IMR-90 (cell line): ENCODE measurements at regions not wholly inside any gene's neighbourhood (a gene's known extent, or its start where the extent isn't known, plus 50 kb on each side); places are given as distances from the start of the nearest gene placed in this dataset.
"Not testable (repeated sequence)": the region's sequence is repeated elsewhere in the genome, so short reads cannot be mapped to it uniquely, and the experiment has no call there.

Experiments
- ATAC-seq: fragments of 200-7000 bp; cut with Tn5 transposase; 2 replicates; pipeline ENCODE4 v1.9.1; 2020; ENCODE audit warnings: low read depth, mild to moderate bottlenecking, moderate library complexity
- BruUV-seq: library from RNA; stranded (reverse); fragments of 400-500 nt; replicated peaks from 2 replicates; lab custom pipeline; 2021; lab: Mats Ljungman, UMichigan
- CTCF ChIA-PET: fragments of 300-600 bp; formaldehyde crosslinking; extraction: SDS; loops from one replicate; lab custom pipeline; 2021; ENCODE audit warnings: antibody characterized with exemption; lab: Yijun Ruan, JAX
- POLR2A ChIA-PET: fragments of 300-600 bp; sonication (Branson Sonifier 250); formaldehyde crosslinking; loops from one replicate; lab custom pipeline; 2022; ENCODE audit warnings: antibody characterized with exemption; ENCODE audit not compliant: unreplicated experiment; lab: Charles Lee
- DNase-seq: peaks from one replicate; pipeline ENCODE4 v3.0.0; 2013
- H2AFZ ChIP-seq: replicated peaks from 2 replicates; pipeline ENCODE3; 2013; ENCODE audit warnings: low read length, mild to moderate bottlenecking; ENCODE audit not compliant: poor library complexity
- H2AK5ac ChIP-seq: 2 replicates; pipeline ENCODE4 v1.6.1; 2013; ENCODE audit warnings: low read depth, low read length, inconsistent platforms
- H2AK9ac ChIP-seq: replicated peaks from 2 replicates; pipeline ENCODE3; 2013; ENCODE audit warnings: mild to moderate bottlenecking, low read depth, low read length, moderate library complexity; ENCODE audit not compliant: poor library complexity
- H2BK120ac ChIP-seq: 2 replicates; pipeline ENCODE4 v1.6.1; 2013; ENCODE audit warnings: low read depth, low read length, inconsistent platforms
- H2BK15ac ChIP-seq: 3 replicates; pipeline ENCODE4 v1.6.1; 2013; ENCODE audit warnings: low read depth, low read length, inconsistent platforms
- H2BK20ac ChIP-seq: 2 replicates; pipeline ENCODE4 v1.6.1; 2013; ENCODE audit warnings: low read depth, mild to moderate bottlenecking, inconsistent platforms, low read length, moderate library complexity
- H2BK5ac ChIP-seq: 2 replicates; pipeline ENCODE4 v1.6.1; 2013; ENCODE audit warnings: mild to moderate bottlenecking, low read depth, low read length, inconsistent platforms; ENCODE audit not compliant: poor library complexity, severe bottlenecking
- H3K14ac ChIP-seq: replicated peaks from 2 replicates; pipeline ENCODE4 v1.6.1; 2013; ENCODE audit warnings: low read depth, low read length, inconsistent platforms
- H3K18ac ChIP-seq: 2 replicates; pipeline ENCODE4 v1.6.1; 2013; ENCODE audit warnings: low read depth, low read length, control low read depth
- H3K23ac ChIP-seq: 2 replicates; pipeline ENCODE4 v1.6.1; 2013; ENCODE audit warnings: low read depth, low read length, inconsistent platforms
- H3K27ac ChIP-seq: 2 replicates; pipeline ENCODE4 v1.5.1; 2013; ENCODE audit warnings: mild to moderate bottlenecking, control low read depth, low read length; ENCODE audit not compliant: insufficient read depth
- H3K27me3 ChIP-seq: 2 replicates; pipeline ENCODE4 v1.6.1; 2013; ENCODE audit warnings: low read length; ENCODE audit not compliant: control insufficient read depth, insufficient read depth
- H3K36me3 ChIP-seq: 2 replicates; pipeline ENCODE4 v1.6.1; 2013; ENCODE audit warnings: low read length, mixed read lengths; ENCODE audit not compliant: control insufficient read depth, insufficient read depth
- H3K4ac ChIP-seq: 2 replicates; pipeline ENCODE4 v1.6.1; 2013; ENCODE audit warnings: low read depth, low read length, inconsistent platforms
- H3K4me1 ChIP-seq: 2 replicates; pipeline ENCODE4 v1.6.1; 2013; ENCODE audit warnings: low read length, mixed read lengths; ENCODE audit not compliant: control insufficient read depth, insufficient read depth
- H3K4me2 ChIP-seq: 2 replicates; pipeline ENCODE4 v1.6.1; 2013; ENCODE audit warnings: low read depth, mild to moderate bottlenecking, control low read depth, low read length, moderate library complexity
- H3K4me3 ChIP-seq: 2 replicates; pipeline ENCODE4 v1.5.1; 2013; ENCODE audit warnings: low read depth, mild to moderate bottlenecking, control low read depth, low read length, moderate library complexity; ENCODE audit not compliant: insufficient read depth
- H3K56ac ChIP-seq: 2 replicates; pipeline ENCODE4 v1.6.1; 2013; ENCODE audit warnings: low read length, inconsistent platforms; ENCODE audit not compliant: insufficient read depth; ENCODE audit errors: extremely low read depth
- H3K79me1 ChIP-seq, 2 experiments: 2 replicates each; pipeline ENCODE4 v1.6.1; 2013; ENCODE audit warnings: low read length in 2 of 2, inconsistent platforms in 1 of 2, low read depth in 1 of 2
- H3K9ac ChIP-seq: 2 replicates; pipeline ENCODE4 v1.6.1; 2013; ENCODE audit warnings: low read depth, low read length, control low read depth
- H3K9me1 ChIP-seq: 2 replicates; pipeline ENCODE4 v1.6.1; 2013; ENCODE audit warnings: low read length, inconsistent platforms; ENCODE audit not compliant: insufficient read depth
- H3K9me3 ChIP-seq: 2 replicates; pipeline ENCODE4 v1.6.1; 2013; ENCODE audit warnings: low read length; ENCODE audit not compliant: control insufficient read depth, insufficient read depth
- H4K20me1 ChIP-seq: 2 replicates; pipeline ENCODE4 v1.6.1; 2013; ENCODE audit warnings: low read length, inconsistent platforms; ENCODE audit not compliant: insufficient read depth
- H4K5ac ChIP-seq: 2 replicates; pipeline ENCODE4 v1.6.1; 2013; ENCODE audit warnings: mild to moderate bottlenecking, low read depth, low read length, control low read depth
- H4K8ac ChIP-seq, 2 experiments: 2 replicates each; pipeline ENCODE4 v1.6.1; 2013; ENCODE audit warnings: low read depth in 2 of 2, low read length in 2 of 2, control low read depth in 1 of 2, inconsistent platforms in 1 of 2
- H4K91ac ChIP-seq: 2 replicates; pipeline ENCODE4 v1.6.1; 2013; ENCODE audit warnings: low read depth, low read length, inconsistent platforms; ENCODE audit not compliant: insufficient read depth
- WGBS, 2 experiments: methylation state at CpG; one replicate each; pipeline versions ENCODE4 v1.1.5 to v1.1.7; 2013; ENCODE audit warnings: missing lambda C conversion rate in 2 of 2; ENCODE audit not compliant: insufficient read length in 1 of 2; ENCODE audit errors: extremely low coverage in 2 of 2; 5-methylcytosine and 5-hydroxymethylcytosine counted together
- dilution Hi-C: fragments of 300-500 bp; cut with HindIII; formaldehyde crosslinking; loops from one replicate; pipeline ENCODE4 v1.14.3; 2018; ENCODE audit warnings: low sequenced_read_pairs; ENCODE audit not compliant: unreplicated experiment
- in situ Hi-C: fragments of 300-500 bp; cut with MboI; formaldehyde crosslinking; loops from 3 replicates; pipeline ENCODE4 v1.14.3; 2019; ENCODE audit warnings: low sequenced_read_pairs, inconsistent platforms, mixed read lengths
- intact Hi-C: fragments of 100-400 bp; cut with micrococcal nuclease; formaldehyde crosslinking; loops from 2 replicates; pipeline ENCODE4 v1.10.0; 2022

DNA sequence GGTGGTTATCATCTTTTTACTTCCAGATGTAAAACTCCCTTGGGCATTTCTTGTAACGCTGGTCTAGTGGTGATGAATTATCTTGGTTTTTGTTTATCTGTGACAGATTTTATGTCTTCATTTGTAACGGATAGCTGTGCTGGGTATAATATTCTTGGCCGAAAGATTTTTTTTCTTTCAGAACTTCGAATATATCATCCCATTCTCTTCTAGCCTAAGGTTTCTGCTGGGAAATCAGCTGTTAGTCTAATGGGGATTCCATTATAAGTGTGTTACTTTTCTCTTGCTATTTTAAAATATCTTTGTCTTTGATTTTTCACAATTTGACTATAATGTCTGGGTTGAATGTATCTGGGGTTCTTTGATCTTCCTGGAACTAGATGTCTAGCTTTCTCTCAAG, 55.4 kb upstream of the CSNK1E start:
- H2BK120ac ChIP-seq, H4K5ac ChIP-seq, H3K56ac ChIP-seq, H3K9me1 ChIP-seq, H2AFZ ChIP-seq, ATAC-seq, H3K4me2 ChIP-seq, H3K27ac ChIP-seq, H3K4ac ChIP-seq, H3K9me3 ChIP-seq, H3K23ac ChIP-seq, in situ Hi-C loops, H2BK20ac ChIP-seq, H2BK5ac ChIP-seq, intact Hi-C loops, H3K9ac ChIP-seq, DNase-seq, H3K27me3 ChIP-seq, CTCF ChIA-PET, H3K36me3 ChIP-seq, H3K4me1 ChIP-seq, H3K18ac ChIP-seq, BruUV-seq, H2AK9ac ChIP-seq, H2BK15ac ChIP-seq, H3K14ac ChIP-seq, POLR2A ChIA-PET, H4K8ac ChIP-seq, H4K20me1 ChIP-seq, H3K79me1 ChIP-seq, H2AK5ac ChIP-seq, dilution Hi-C loops, H4K91ac ChIP-seq, H3K4me3 ChIP-seq: not testable (repeated sequence)
- WGBS, 2 experiments, result no CpG with 5 or more reads among the region's 4 CpGs

DNA sequence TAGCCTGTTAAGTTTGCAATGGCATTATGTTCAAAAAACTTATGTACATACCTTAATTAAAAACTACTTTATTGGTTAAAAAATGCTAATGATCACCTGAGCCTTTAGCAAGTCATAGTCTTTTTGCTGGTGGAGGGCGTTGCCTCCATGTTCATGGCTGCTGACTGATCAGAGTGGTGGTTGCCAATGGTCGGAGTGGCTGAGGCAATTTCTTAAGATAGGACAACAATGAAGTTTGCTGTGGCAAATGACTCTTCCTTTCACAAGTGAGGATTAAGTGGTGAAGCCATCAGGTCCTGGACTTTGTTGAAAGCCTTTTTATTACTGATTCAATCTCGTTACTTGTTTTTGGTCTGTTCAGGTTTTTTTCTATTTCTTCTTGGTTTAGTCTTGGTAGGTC, 53.3 kb upstream of the CSNK1E start:
- H2BK20ac ChIP-seq, H2BK120ac ChIP-seq, H4K91ac ChIP-seq, H3K9me3 ChIP-seq, H2AK9ac ChIP-seq, H4K20me1 ChIP-seq, H3K4me2 ChIP-seq, H3K9ac ChIP-seq, H3K4me1 ChIP-seq, H3K18ac ChIP-seq, DNase-seq, H4K8ac ChIP-seq, H3K79me1 ChIP-seq, ATAC-seq, H3K4ac ChIP-seq, H4K5ac ChIP-seq, H3K23ac ChIP-seq, H3K9me1 ChIP-seq, POLR2A ChIA-PET, BruUV-seq, H2BK15ac ChIP-seq, H2AK5ac ChIP-seq, H3K56ac ChIP-seq, H2BK5ac ChIP-seq, H3K14ac ChIP-seq, H3K4me3 ChIP-seq, dilution Hi-C loops, H2AFZ ChIP-seq, H3K36me3 ChIP-seq, H3K27ac ChIP-seq, in situ Hi-C loops, H3K27me3 ChIP-seq, intact Hi-C loops: not testable (repeated sequence)
- CTCF ChIA-PET, result interaction anchor here (0.7 kb wide), 1 partner anchor 32 kb away, joined by 4 read pairs; no protein-coding TSS in a partner anchor
- WGBS, 2 experiments, result no CpG with 5 or more reads among the region's 3 CpGs
